ENCODE measurements at regions not wholly inside any gene's neighbourhood (a gene's known extent, or its start where the extent isn't known, plus 50 kb on each side); places are given as distances from the start of the nearest gene placed in this dataset.

DNA sequence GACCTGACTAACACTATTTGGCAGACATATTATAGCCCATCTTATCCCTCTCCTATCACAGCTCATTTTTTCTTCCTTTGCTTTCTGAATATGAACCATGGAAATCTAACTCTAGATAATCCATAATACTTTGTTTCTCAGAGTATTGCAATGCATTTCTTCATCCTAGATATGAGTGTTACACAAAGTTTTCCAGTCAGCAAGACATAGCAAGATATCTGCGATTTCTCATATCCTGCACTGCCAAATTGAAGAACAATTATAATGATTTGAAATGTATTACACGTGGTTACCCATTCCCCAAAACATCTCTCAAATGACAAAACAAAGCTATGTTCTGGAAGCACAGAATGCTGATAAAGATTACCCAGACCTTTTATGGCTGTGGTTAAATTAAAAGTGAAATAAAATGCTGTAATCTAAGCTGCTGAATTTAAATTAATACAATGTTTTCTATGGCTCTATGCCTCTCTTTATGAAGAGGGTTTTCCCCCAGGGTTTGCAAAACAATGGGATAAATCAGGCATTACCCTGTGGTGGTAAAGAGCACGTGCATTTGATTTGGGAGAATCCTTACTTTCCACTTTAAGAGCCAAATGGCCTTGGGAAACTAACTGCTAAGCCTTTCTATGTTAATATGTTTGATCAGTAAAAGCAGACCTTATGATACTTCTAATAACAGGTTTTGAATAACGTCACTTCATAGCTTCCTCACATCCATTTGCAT, 1291.0 kb upstream of the CNTN5 start:
- no peak overlapping the region for H3K27ac ChIP-seq (ENCODE audit: low read depth, low read length, poor library complexity, severe bottlenecking)

DNA sequence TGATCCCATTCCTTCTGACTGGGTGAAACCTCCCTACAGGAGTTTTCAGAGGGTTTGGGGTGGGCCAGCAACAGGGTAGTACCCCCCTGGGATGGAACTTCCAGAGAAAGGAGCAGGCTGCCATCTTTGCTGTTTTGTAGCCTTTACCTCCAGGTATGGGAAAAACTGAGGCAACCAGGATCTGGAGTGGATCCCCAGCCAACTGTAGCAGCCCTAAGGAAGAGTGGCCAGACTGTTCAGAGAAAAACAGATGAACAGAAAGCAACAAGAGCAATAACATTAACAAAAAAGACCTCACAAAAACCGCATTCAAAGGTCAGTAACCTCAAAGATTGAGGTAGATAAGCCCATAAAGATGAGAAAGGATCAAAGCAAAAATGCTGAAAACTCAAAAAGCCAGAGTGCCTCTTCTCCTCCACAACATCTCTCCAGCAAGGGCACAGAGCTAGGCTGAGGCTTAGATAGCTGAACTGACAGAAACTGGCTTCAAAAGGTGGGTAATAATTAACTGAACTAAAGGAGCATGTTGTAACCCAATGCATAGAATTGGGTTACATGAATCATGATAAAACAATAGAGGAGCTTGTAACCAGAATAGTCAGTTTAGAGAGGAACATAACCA, 1288.6 kb upstream of the CNTN5 start:
- no peaks in the 10 kb centered on the region for H3K9me2 ChIP-seq (ENCODE audit: low read depth, low read length)
- H3K9me3 ChIP-seq (ENCODE audit: low read length), result no peaks in the 10 kb centered on the region
- H3K36me3 ChIP-seq (ENCODE audit: insufficient read depth, low read length), result no peaks in the 10 kb centered on the region
- no peaks in the 10 kb centered on the region for H3K4me1 ChIP-seq (ENCODE audit: insufficient read depth, low read length, severe bottlenecking)
- no peaks in the 10 kb centered on the region for H3K79me2 ChIP-seq (ENCODE audit: insufficient read depth, low read length)
- H3F3A ChIP-seq (ENCODE audit: insufficient read depth, low read length), result no peaks in the 10 kb centered on the region
- no peak overlapping the region for H2AFZ ChIP-seq (ENCODE audit: low read length)
- no peak for TF ChIP-seq EZH2 (IDR thresholded peaks at IDR 0.05; ENCODE audit: borderline replicate concordance, low read length)
- TF ChIP-seq, protein P1, sequence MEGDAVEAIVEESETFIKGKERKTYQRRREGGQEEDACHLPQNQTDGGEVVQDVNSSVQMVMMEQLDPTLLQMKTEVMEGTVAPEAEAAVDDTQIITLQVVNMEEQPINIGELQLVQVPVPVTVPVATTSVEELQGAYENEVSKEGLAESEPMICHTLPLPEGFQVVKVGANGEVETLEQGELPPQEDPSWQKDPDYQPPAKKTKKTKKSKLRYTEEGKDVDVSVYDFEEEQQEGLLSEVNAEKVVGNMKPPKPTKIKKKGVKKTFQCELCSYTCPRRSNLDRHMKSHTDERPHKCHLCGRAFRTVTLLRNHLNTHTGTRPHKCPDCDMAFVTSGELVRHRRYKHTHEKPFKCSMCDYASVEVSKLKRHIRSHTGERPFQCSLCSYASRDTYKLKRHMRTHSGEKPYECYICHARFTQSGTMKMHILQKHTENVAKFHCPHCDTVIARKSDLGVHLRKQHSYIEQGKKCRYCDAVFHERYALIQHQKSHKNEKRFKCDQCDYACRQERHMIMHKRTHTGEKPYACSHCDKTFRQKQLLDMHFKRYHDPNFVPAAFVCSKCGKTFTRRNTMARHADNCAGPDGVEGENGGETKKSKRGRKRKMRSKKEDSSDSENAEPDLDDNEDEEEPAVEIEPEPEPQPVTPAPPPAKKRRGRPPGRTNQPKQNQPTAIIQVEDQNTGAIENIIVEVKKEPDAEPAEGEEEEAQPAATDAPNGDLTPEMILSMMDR (IDR thresholded peaks at IDR 0.05; ENCODE audit: low read length), result no peak
- H3K27me3 ChIP-seq (ENCODE audit: insufficient read depth, low read length), result no peaks in the 10 kb centered on the region
- H3K9ac ChIP-seq (ENCODE audit: low read length), result no peak overlapping the region
- H3K4me2 ChIP-seq (ENCODE audit: low read length), result no peak overlapping the region
- H4K20me1 ChIP-seq (ENCODE audit: insufficient read depth, low read length), result no peaks in the 10 kb centered on the region
- H3K4me3 ChIP-seq (ENCODE audit: low read depth, low read length, poor library complexity, severe bottlenecking), result no peak overlapping the region
- no peak overlapping the region for H3K27ac ChIP-seq (ENCODE audit: low read depth, low read length, poor library complexity, severe bottlenecking)

More for the DNA sequence above, 1291.0 kb upstream of the CNTN5 start:
- Histone ChIP-seq H3K79me2 (ENCODE audit: insufficient read depth, low read length) (no peaks in the 10 kb centered on the region), H3K9me3 (ENCODE audit: low read length) (no peaks in the 10 kb centered on the region), H3K9me2 (ENCODE audit: low read depth, low read length) (no peaks in the 10 kb centered on the region), H3K36me3 (ENCODE audit: insufficient read depth, low read length) (no peaks in the 10 kb centered on the region), H3K4me1 (ENCODE audit: insufficient read depth, low read length, severe bottlenecking) (no peaks in the 10 kb centered on the region), H3K4me2 (ENCODE audit: low read length) (no peak overlapping the region), H3K4me3 (ENCODE audit: low read depth, low read length, poor library complexity, severe bottlenecking) (no peak overlapping the region), H3K9ac (ENCODE audit: low read length) (no peak overlapping the region), H3F3A (ENCODE audit: insufficient read depth, low read length) (no peaks in the 10 kb centered on the region), H4K20me1 (ENCODE audit: insufficient read depth, low read length) (no peaks in the 10 kb centered on the region), H2AFZ (ENCODE audit: low read length) (no peak overlapping the region), H3K27me3 (ENCODE audit: insufficient read depth, low read length) (no peaks in the 10 kb centered on the region)
- TF ChIP-seq EZH2 (IDR thresholded peaks at IDR 0.05; ENCODE audit: borderline replicate concordance, low read length), result no peak
- TF ChIP-seq, protein P1 (IDR thresholded peaks at IDR 0.05; ENCODE audit: low read length), result no peak

DNA sequence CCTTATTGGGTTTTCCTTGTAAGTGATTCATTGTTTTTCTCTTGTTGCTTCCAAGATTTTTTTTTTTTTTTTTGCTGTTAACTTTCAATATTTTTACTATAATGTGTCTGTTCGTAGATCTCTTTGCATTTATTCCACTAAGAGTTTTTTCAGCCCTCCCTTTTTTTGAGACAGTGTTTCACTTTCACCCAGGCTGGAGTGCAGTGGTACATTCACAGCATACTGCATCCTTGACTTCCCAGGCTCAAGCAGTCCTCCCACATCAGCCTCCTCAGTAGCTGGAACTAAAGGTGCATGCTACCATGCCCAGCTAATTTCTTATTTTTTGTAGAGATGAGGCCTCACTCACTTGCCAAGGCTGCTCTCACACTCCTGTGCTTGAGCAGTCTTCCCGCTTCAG, 1282.0 kb upstream of the CNTN5 start:
- Histone ChIP-seq H3K9me2 (ENCODE audit: low read depth, low read length) (no peaks in the 10 kb centered on the region), H4K20me1 (ENCODE audit: insufficient read depth, low read length) (no peaks in the 10 kb centered on the region), H3K9me3 (ENCODE audit: low read length) (no peaks in the 10 kb centered on the region), H3K4me1 (ENCODE audit: insufficient read depth, low read length, severe bottlenecking) (no peaks in the 10 kb centered on the region), H3K4me2 (ENCODE audit: low read length) (no peak overlapping the region), H3K9ac (ENCODE audit: low read length) (no peak overlapping the region), H2AFZ (ENCODE audit: low read length) (no peak overlapping the region), H3K79me2 (ENCODE audit: insufficient read depth, low read length) (no peaks in the 10 kb centered on the region), H3K27me3 (ENCODE audit: insufficient read depth, low read length) (no peaks in the 10 kb centered on the region), H3F3A (ENCODE audit: insufficient read depth, low read length) (no peaks in the 10 kb centered on the region), H3K4me3 (ENCODE audit: low read depth, low read length, poor library complexity, severe bottlenecking) (no peak overlapping the region), H3K27ac (ENCODE audit: low read depth, low read length, poor library complexity, severe bottlenecking) (no peak overlapping the region), H3K36me3 (ENCODE audit: insufficient read depth, low read length) (no peaks in the 10 kb centered on the region)
- TF ChIP-seq, protein P1 (IDR thresholded peaks at IDR 0.05; ENCODE audit: low read length), result no peak
- TF ChIP-seq EZH2 (IDR thresholded peaks at IDR 0.05; ENCODE audit: borderline replicate concordance, low read length), result no peak
